ENCODE measurements at regions not wholly inside any gene's neighbourhood (a gene's known extent, or its start where the extent isn't known, plus 50 kb on each side); places are given as distances from the start of the nearest gene placed in this dataset.
A peak's percentile ranks its signal among the peaks of the same experiment; 100 is the strongest.

- CTCF ChIA-PET, result interaction anchor here (0.8 kb wide), 1 partner anchor 56 kb away, joined by 3 read pairs; no protein-coding TSS in a partner anchor
- no peak for FAIRE-seq
Measured at GRCh38 chr2:11018651-11019185, 107.0 kb downstream of the KCNF1 start.

GRCh38 chr2:11019614-11020013 lies 107.9 kb downstream of the KCNF1 start:
- no peak for FAIRE-seq
- DNase-seq (ENCODE audit: low read depth in 1 of 2, low spot score in 1 of 2), result no peak
- Histone ChIP-seq H3K4me2 (no peak overlapping the region), H3K4me1 (no peaks in the 10 kb centered on the region), H3K9me3 (no peaks in the 10 kb centered on the region), H3K4me3 (no peak overlapping the region), H3K27ac (no peak overlapping the region)
- POLR2A ChIA-PET, result no interaction called here
- CTCF ChIA-PET, result interaction anchor here (0.8 to 1.3 kb wide), 2 partner anchors 26 to 57 kb away, joined by 3 read pairs; no protein-coding TSS in a partner anchor
- ATAC-seq, result no peak
- TF ChIP-seq RAD21 (conservative IDR thresholded peaks at IDR 0.05 in 1 of 2, IDR thresholded peaks at IDR 0.05 in 1 of 2) (no peak), EHMT2 (IDR thresholded peaks at IDR 0.05; ENCODE audit: low read depth) (no peak), CHD4 (IDR thresholded peaks at IDR 0.05; ENCODE audit: borderline replicate concordance) (no peak), SMC3 (IDR thresholded peaks at IDR 0.05) (no peak), FOSB (CRISPR knock-in tag; IDR thresholded peaks at IDR 0.05) (no peak), MYC (IDR thresholded peaks at IDR 0.05; ENCODE audit: borderline replicate concordance, low read length) (no peak), FOXS1 (CRISPR knock-in tag; IDR thresholded peaks at IDR 0.05) (no peak)
- WGBS (ENCODE audit: missing lambda C conversion rate), result 31% methylated on average over 2 of the region's 2 CpGs

More at GRCh38 chr2:11018651-11019185, 107.0 kb downstream of the KCNF1 start:
- TF ChIP-seq CBX8 (IDR thresholded peaks at IDR 0.05) (no peak), FOSB (CRISPR knock-in tag; IDR thresholded peaks at IDR 0.05) (no peak), FOSL2 (IDR thresholded peaks at IDR 0.05) (no peak), FOSL2 (CRISPR knock-in tag; IDR thresholded peaks at IDR 0.05) (no peak), PHF8 (IDR thresholded peaks at IDR 0.05; ENCODE audit: borderline replicate concordance, low read depth) (no peak), CEBPB (IDR thresholded peaks at IDR 0.05) (no peak), RFX5 (IDR thresholded peaks at IDR 0.05) (no peak)
- no peaks in the 10 kb centered on the region for H3K9me3 ChIP-seq
- peak; percentile 41; a peak in 2 of 6 replicates for ATAC-seq
- no peak for DNase-seq (ENCODE audit: low read depth in 1 of 2, low spot score in 1 of 2)
- POLR2A ChIA-PET, result no interaction called here
- H3K4me1 ChIP-seq, result no peaks in the 10 kb centered on the region
- H3K27ac ChIP-seq, result no peak overlapping the region
- 24% methylated on average over 3 of the region's 3 CpGs for WGBS (ENCODE audit: missing lambda C conversion rate)
- H3K4me3 ChIP-seq, result no peak overlapping the region
- no peak overlapping the region for H3K4me2 ChIP-seq

- H3K4me1 ChIP-seq, result no peaks in the 10 kb centered on the region
- TF ChIP-seq ZC3H11A (IDR thresholded peaks at IDR 0.05) (no peak), JUNB (IDR thresholded peaks at IDR 0.05) (no peak)
- ChIA-PET POLR2A (no interaction called here), CTCF (interaction anchor here (0.9 kb wide), 1 partner anchor 11 kb away, joined by 3 read pairs; no protein-coding TSS in a partner anchor)
- no peak for FAIRE-seq
- ATAC-seq, result peak in 1 of 2 experiments; percentile 33; a peak in 2 of 6 replicates
- no peak overlapping the region for H3K4me2 ChIP-seq
- DNase-seq (ENCODE audit: low read depth in 1 of 2, low spot score in 1 of 2), result no peak
- no peaks in the 10 kb centered on the region for H3K9me3 ChIP-seq
- H3K4me3 ChIP-seq, result no peak overlapping the region
- H3K27ac ChIP-seq, result no peak overlapping the region
- WGBS (ENCODE audit: missing lambda C conversion rate), result 66% methylated on average over 6 of the region's 6 CpGs
Measured at GRCh38 chr2:11022064-11022463, 110.3 kb downstream of the KCNF1 start.

- FAIRE-seq (peak; percentile 36), DNase-seq (ENCODE audit: low read depth in 1 of 2, low spot score in 1 of 2) (no peak), ATAC-seq (no peak)
- no peak overlapping the region for H3K4me2 ChIP-seq
- WGBS (ENCODE audit: missing lambda C conversion rate), result 60% methylated on average over 12 of the region's 12 CpGs
- H3K27ac ChIP-seq, result no peak overlapping the region
- H3K4me1 ChIP-seq, result no peaks in the 10 kb centered on the region
- POLR2A ChIA-PET, result no interaction called here
- CTCF ChIA-PET, result interaction anchor here (0.7 to 0.9 kb wide), 2 partner anchors 10 to 82 kb away, joined by 3 read pairs; no protein-coding TSS in a partner anchor
- TF ChIP-seq RARB (CRISPR knock-in tag; IDR thresholded peaks at IDR 0.05) (no peak), KDM1A (IDR thresholded peaks at IDR 0.05; ENCODE audit: low read depth) (no peak), MAZ (IDR thresholded peaks at IDR 0.05; ENCODE audit: borderline replicate concordance, low read depth, low read length) (no peak), HOXB13 (CRISPR knock-in tag; IDR thresholded peaks at IDR 0.05; ENCODE audit: low read depth) (no peak), CBX8 (IDR thresholded peaks at IDR 0.05) (no peak), EP300 (IDR thresholded peaks at IDR 0.05) (no peak), RAD21 (conservative IDR thresholded peaks at IDR 0.05 in 1 of 2, IDR thresholded peaks at IDR 0.05 in 1 of 2) (no peak), MAFK (IDR thresholded peaks at IDR 0.05; ENCODE audit: partially characterized antibody) (no peak), CHD2 (IDR thresholded peaks at IDR 0.05; ENCODE audit: low read length, partially characterized antibody) (no peak), BHLHE40 (IDR thresholded peaks at IDR 0.05; ENCODE audit: low read depth, low read length) (no peak), HOXB5 (CRISPR knock-in tag; IDR thresholded peaks at IDR 0.05) (no peak), FOSL2 (IDR thresholded peaks at IDR 0.05) (no peak), FOSL2 (CRISPR knock-in tag; IDR thresholded peaks at IDR 0.05) (no peak), RNF2 (IDR thresholded peaks at IDR 0.05; ENCODE audit: borderline replicate concordance, low read depth) (no peak), HEYL (CRISPR knock-in tag; IDR thresholded peaks at IDR 0.05) (no peak), ZNF302 (CRISPR knock-in tag; IDR thresholded peaks at IDR 0.05) (no peak)
- TF ChIP-seq, protein P1, sequence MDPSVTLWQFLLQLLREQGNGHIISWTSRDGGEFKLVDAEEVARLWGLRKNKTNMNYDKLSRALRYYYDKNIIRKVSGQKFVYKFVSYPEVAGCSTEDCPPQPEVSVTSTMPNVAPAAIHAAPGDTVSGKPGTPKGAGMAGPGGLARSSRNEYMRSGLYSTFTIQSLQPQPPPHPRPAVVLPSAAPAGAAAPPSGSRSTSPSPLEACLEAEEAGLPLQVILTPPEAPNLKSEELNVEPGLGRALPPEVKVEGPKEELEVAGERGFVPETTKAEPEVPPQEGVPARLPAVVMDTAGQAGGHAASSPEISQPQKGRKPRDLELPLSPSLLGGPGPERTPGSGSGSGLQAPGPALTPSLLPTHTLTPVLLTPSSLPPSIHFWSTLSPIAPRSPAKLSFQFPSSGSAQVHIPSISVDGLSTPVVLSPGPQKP (IDR thresholded peaks at IDR 0.05; ENCODE audit: low read depth, low read length), result no peak
- TF ChIP-seq, protein P2, sequence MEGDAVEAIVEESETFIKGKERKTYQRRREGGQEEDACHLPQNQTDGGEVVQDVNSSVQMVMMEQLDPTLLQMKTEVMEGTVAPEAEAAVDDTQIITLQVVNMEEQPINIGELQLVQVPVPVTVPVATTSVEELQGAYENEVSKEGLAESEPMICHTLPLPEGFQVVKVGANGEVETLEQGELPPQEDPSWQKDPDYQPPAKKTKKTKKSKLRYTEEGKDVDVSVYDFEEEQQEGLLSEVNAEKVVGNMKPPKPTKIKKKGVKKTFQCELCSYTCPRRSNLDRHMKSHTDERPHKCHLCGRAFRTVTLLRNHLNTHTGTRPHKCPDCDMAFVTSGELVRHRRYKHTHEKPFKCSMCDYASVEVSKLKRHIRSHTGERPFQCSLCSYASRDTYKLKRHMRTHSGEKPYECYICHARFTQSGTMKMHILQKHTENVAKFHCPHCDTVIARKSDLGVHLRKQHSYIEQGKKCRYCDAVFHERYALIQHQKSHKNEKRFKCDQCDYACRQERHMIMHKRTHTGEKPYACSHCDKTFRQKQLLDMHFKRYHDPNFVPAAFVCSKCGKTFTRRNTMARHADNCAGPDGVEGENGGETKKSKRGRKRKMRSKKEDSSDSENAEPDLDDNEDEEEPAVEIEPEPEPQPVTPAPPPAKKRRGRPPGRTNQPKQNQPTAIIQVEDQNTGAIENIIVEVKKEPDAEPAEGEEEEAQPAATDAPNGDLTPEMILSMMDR (IDR thresholded peaks at IDR 0.05), result no peak
- no peak overlapping the region for H3K4me3 ChIP-seq
- no peaks in the 10 kb centered on the region for H3K9me3 ChIP-seq
Measured at GRCh38 chr2:11022591-11023273, 111.0 kb downstream of the KCNF1 start.

Data from A549 (cell line).